Neural cell (in vitro differentiated cells): ENCODE measurements at regions not wholly inside any gene's neighbourhood (a gene's known extent, or its start where the extent isn't known, plus 50 kb on each side); places are given as distances from the start of the nearest gene placed in this dataset.

Source experiments
- H2AFZ ChIP-seq: fragments of 200-600, 300-800 bp; sonication (generic), shearing (Covaris generic); 2 replicates; pipeline ENCODE4 v1.6.0; 2014; ENCODE audit warnings: low read depth, mild to moderate bottlenecking, antibody characterized with exemption, low read length, moderate library complexity
- H3F3A ChIP-seq: fragments of 200-600 bp; shearing (Covaris generic); 2 replicates; pipeline ENCODE4 v1.6.1; 2016; ENCODE audit warnings: mild to moderate bottlenecking, moderate library complexity, mixed read lengths, antibody characterized with exemption, low read length; ENCODE audit not compliant: insufficient read depth, poor library complexity, severe bottlenecking
- H3K27ac ChIP-seq: fragments of 200-600, 300-800 bp; sonication (generic), shearing (Covaris generic); 2 replicates; pipeline ENCODE4 v1.5.1; 2014; ENCODE audit warnings: mild to moderate bottlenecking, low read length, moderate library complexity
- H3K27me3 ChIP-seq: fragments of 300-800, 200-600 bp; sonication (generic), shearing (Covaris generic); 2 replicates; pipeline ENCODE4 v1.6.0; 2014; ENCODE audit warnings: mild to moderate bottlenecking, low read depth, low read length, moderate library complexity; ENCODE audit not compliant: insufficient read depth
- H3K36me3 ChIP-seq: fragments of 300-800, 200-600 bp; sonication (generic), shearing (Covaris generic); 2 replicates; pipeline ENCODE4 v1.5.1; 2014; ENCODE audit warnings: mild to moderate bottlenecking, antibody characterized with exemption, low read length, moderate library complexity; ENCODE audit not compliant: insufficient read depth
- H3K4me2 ChIP-seq: fragments of 300-800, 200-600 bp; sonication (generic), shearing (Covaris generic); 2 replicates; pipeline ENCODE4 v1.6.0; 2014; ENCODE audit warnings: mild to moderate bottlenecking, low read length
- H3K4me3 ChIP-seq: fragments of 300-800, 200-600 bp; sonication (generic), shearing (Covaris generic); 2 replicates; pipeline ENCODE4 v1.5.1; 2014; ENCODE audit warnings: mild to moderate bottlenecking, low read length, moderate library complexity
- H3K79me2 ChIP-seq: fragments of 200-600 bp; shearing (Covaris generic); replicated peaks from 2 replicates; pipeline ENCODE4 v1.6.0; 2014; ENCODE audit warnings: mild to moderate bottlenecking, low read length, moderate library complexity; ENCODE audit not compliant: insufficient read depth
- H3K9ac ChIP-seq: fragments of 300-800, 200-600 bp; sonication (generic), shearing (Covaris generic); 2 replicates; pipeline ENCODE4 v1.6.1; 2016; ENCODE audit warnings: mild to moderate bottlenecking, low read length, mixed read lengths
- H3K9me2 ChIP-seq: fragments of 200-600 bp; shearing (Covaris generic); 2 replicates; pipeline ENCODE4 v1.6.1; 2016; ENCODE audit warnings: mild to moderate bottlenecking, low read length, mixed read lengths; ENCODE audit not compliant: insufficient read depth
- H3K9me3 ChIP-seq: fragments of 200-600, 300-800 bp; sonication (generic), shearing (Covaris generic); 2 replicates; pipeline ENCODE4 v1.6.1; 2016; ENCODE audit warnings: mild to moderate bottlenecking, mixed run types, low read length, moderate library complexity, mixed read lengths
- H4K20me1 ChIP-seq: fragments of 200-600 bp; shearing (Covaris generic); 2 replicates; pipeline ENCODE4 v1.6.1; 2016; ENCODE audit warnings: mild to moderate bottlenecking, mixed run types; ENCODE audit not compliant: insufficient read depth
- CTCF ChIP-seq: fragments of 450-650 bp; IDR thresholded peaks from 2 replicates; pipeline ENCODE4 v1.5.1; 2014; ENCODE audit warnings: antibody characterized with exemption, mild to moderate bottlenecking, moderate library complexity; ENCODE audit not compliant: poor library complexity, severe bottlenecking
- EP300 ChIP-seq: fragments of 450-650 bp; conservative IDR thresholded peaks from 2 replicates; pipeline ENCODE4 v1.6.1; 2014; ENCODE audit warnings: antibody characterized with exemption, mild to moderate bottlenecking, moderate library complexity; ENCODE audit not compliant: poor library complexity, severe bottlenecking
- EZH2 ChIP-seq: fragments of 200-600, 300-800 bp; shearing (Covaris generic), sonication (generic); IDR thresholded peaks from 2 replicates; pipeline ENCODE4 v1.6.1; 2014; ENCODE audit warnings: antibody characterized with exemption, low read length, borderline replicate concordance, mild to moderate bottlenecking; ENCODE audit not compliant: insufficient read depth, poor library complexity, severe bottlenecking
- MXI1 ChIP-seq: fragments of 450-650 bp; conservative IDR thresholded peaks from 2 replicates; pipeline ENCODE4 v1.6.1; 2014; ENCODE audit warnings: antibody characterized with exemption, mild to moderate bottlenecking; ENCODE audit not compliant: poor library complexity, severe bottlenecking
- POLR2AphosphoS5 ChIP-seq: IDR thresholded peaks from 2 replicates; pipeline ENCODE4 v1.6.1; 2012
- RAD21 ChIP-seq: fragments of 450-650 bp; conservative IDR thresholded peaks from 2 replicates; pipeline ENCODE4 v1.6.1; 2014; ENCODE audit warnings: antibody characterized with exemption, mild to moderate bottlenecking, moderate library complexity
- REST ChIP-seq: IDR thresholded peaks from 2 replicates; pipeline ENCODE4 v1.6.1; 2012; ENCODE audit warnings: borderline replicate concordance
- SMC3 ChIP-seq: fragments of 450-650 bp; conservative IDR thresholded peaks from 2 replicates; pipeline ENCODE4 v1.6.1; 2014; ENCODE audit warnings: antibody characterized with exemption, mild to moderate bottlenecking, moderate library complexity; ENCODE audit not compliant: poor library complexity
- TAF1 ChIP-seq: IDR thresholded peaks from 2 replicates; pipeline ENCODE4 v1.6.1; 2012; ENCODE audit warnings: low read depth

GRCh38 chr6:149149653-149150052 lies 167.9 kb upstream of the TAB2 start:
- H3K9me3 ChIP-seq = no peaks in the 10 kb centered on the region
- TF ChIP-seq MXI1 = no peak
- TF ChIP-seq POLR2AphosphoS5 = no peak
- no peak for TF ChIP-seq SMC3
- no peak overlapping the region for H3K9ac ChIP-seq
- H3K27me3 ChIP-seq = no peaks in the 10 kb centered on the region
- no peak overlapping the region for H2AFZ ChIP-seq
- H3K9me2 ChIP-seq = no peaks in the 10 kb centered on the region
- H3K79me2 ChIP-seq = no peaks in the 10 kb centered on the region
- H3K4me2 ChIP-seq = no peak overlapping the region
- H3F3A ChIP-seq = no peaks in the 10 kb centered on the region
- H4K20me1 ChIP-seq = no peaks in the 10 kb centered on the region
- no peak overlapping the region for H3K4me3 ChIP-seq
- no peaks in the 10 kb centered on the region for H3K36me3 ChIP-seq
- no peak overlapping the region for H3K27ac ChIP-seq

- Histone ChIP-seq H4K20me1 (no peaks in the 10 kb centered on the region), H3K27me3 (no peaks in the 10 kb centered on the region), H3F3A (no peaks in the 10 kb centered on the region), H3K36me3 (no peaks in the 10 kb centered on the region), H2AFZ (no peak overlapping the region), H3K4me3 (no peak overlapping the region), H3K27ac (no peak overlapping the region), H3K9me3 (no peaks in the 10 kb centered on the region), H3K79me2 (no peaks in the 10 kb centered on the region), H3K9me2 (no peaks in the 10 kb centered on the region), H3K4me2 (no peak overlapping the region), H3K9ac (no peak overlapping the region)
- no peak for TF ChIP-seq EZH2
- no peak for TF ChIP-seq SMC3
- no peak for TF ChIP-seq RAD21
- no peak for TF ChIP-seq REST
- no peak for TF ChIP-seq MXI1
- no peak for TF ChIP-seq CTCF
- no peak for TF ChIP-seq POLR2AphosphoS5
- no peak for TF ChIP-seq EP300
- TF ChIP-seq TAF1 = no peak
These were observed 167.2 kb upstream of the TAB2 start for GRCh38 chr6:149150301-149150700.

- H3K27me3 ChIP-seq = no peaks in the 10 kb centered on the region
These were observed 166.6 kb upstream of the TAB2 start for GRCh38 chr6:149150801-149151398.

More at GRCh38 chr6:149150801-149151398, 166.6 kb upstream of the TAB2 start:
- Histone ChIP-seq H3K9ac (no peak overlapping the region), H3K4me3 (no peak overlapping the region), H3K4me2 (no peak overlapping the region), H3K9me3 (no peaks in the 10 kb centered on the region), H4K20me1 (no peaks in the 10 kb centered on the region), H3K27ac (no peak overlapping the region), H2AFZ (no peak overlapping the region), H3K79me2 (no peaks in the 10 kb centered on the region), H3K36me3 (no peaks in the 10 kb centered on the region), H3K9me2 (no peaks in the 10 kb centered on the region), H3F3A (no peaks in the 10 kb centered on the region)
- TF ChIP-seq EP300 = no peak
- no peak for TF ChIP-seq TAF1
- no peak for TF ChIP-seq REST
- TF ChIP-seq POLR2AphosphoS5 = no peak
- TF ChIP-seq EZH2 = no peak
- no peak for TF ChIP-seq CTCF
- no peak for TF ChIP-seq SMC3
- no peak for TF ChIP-seq MXI1
- no peak for TF ChIP-seq RAD21
